ENCODE measurements at regions not wholly inside any gene's neighbourhood (a gene's known extent, or its start where the extent isn't known, plus 50 kb on each side); places are given as distances from the start of the nearest gene placed in this dataset.

DNA sequence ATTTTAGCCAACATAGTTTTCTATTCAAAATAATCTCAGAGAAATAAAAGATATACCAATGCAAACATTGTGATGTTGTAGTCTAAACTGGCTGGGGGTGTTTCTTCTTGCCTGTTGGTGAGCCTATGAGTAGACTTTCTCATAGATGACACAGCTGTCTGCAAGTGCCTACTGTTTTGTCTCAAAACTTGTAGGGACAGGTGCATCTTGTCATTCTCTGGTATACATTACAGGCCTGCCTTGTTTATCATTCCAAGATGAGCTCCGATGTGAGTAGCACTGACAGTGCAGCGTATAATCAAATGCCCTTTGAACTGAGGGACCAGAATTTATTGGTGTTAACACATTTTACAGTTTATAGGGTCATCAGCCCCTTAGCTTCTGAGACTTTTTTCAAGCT lies 353.8 kb downstream of the PRDM5 start:
- Histone ChIP-seq H3K9ac (ENCODE audit: low read depth, low read length) (no peak overlapping the region), H3K4me2 (ENCODE audit: low read depth, low read length) (no peak overlapping the region), H3K23ac (ENCODE audit: low read depth, low read length) (no peak overlapping the region), H3K9me3 (ENCODE audit: control insufficient read depth, insufficient read depth, low read length) (no peaks in the 10 kb centered on the region), H2BK5ac (ENCODE audit: low read depth, low read length, poor library complexity, severe bottlenecking) (no peak overlapping the region), H3K79me1 (ENCODE audit: low read depth in 1 of 2, low read length in 2 of 2) (no peaks in the 10 kb centered on the region), H4K91ac (ENCODE audit: insufficient read depth, low read depth, low read length) (no peak overlapping the region), H3K14ac (replicated peaks; ENCODE audit: low read depth, low read length) (no peak overlapping the region), H2AFZ (replicated peaks; ENCODE audit: low read length, poor library complexity) (no peak overlapping the region), H3K4ac (ENCODE audit: low read depth, low read length) (no peak overlapping the region), H3K4me3 (ENCODE audit: insufficient read depth, low read depth, low read length) (no peak overlapping the region), H3K9me1 (ENCODE audit: insufficient read depth, low read length) (no peaks in the 10 kb centered on the region), H4K20me1 (ENCODE audit: insufficient read depth, low read length) (no peaks in the 10 kb centered on the region), H2BK120ac (ENCODE audit: low read depth, low read length) (no peak overlapping the region), H4K8ac (ENCODE audit: low read depth in 2 of 2, low read length in 2 of 2) (no peak overlapping the region), H2BK15ac (ENCODE audit: low read depth, low read length) (no peak overlapping the region), H3K18ac (ENCODE audit: low read depth, low read length) (no peak overlapping the region), H2BK20ac (ENCODE audit: low read depth, low read length) (no peak overlapping the region), H3K56ac (ENCODE audit: extremely low read depth, insufficient read depth, low read length) (no peak overlapping the region), H3K27ac (ENCODE audit: insufficient read depth, low read length) (no peak overlapping the region), H3K27me3 (ENCODE audit: control insufficient read depth, insufficient read depth, low read length) (no peaks in the 10 kb centered on the region), H3K36me3 (ENCODE audit: control insufficient read depth, insufficient read depth, low read length) (no peaks in the 10 kb centered on the region), H2AK9ac (replicated peaks; ENCODE audit: low read depth, low read length, poor library complexity) (no peak overlapping the region), H4K5ac (ENCODE audit: low read depth, low read length) (no peak overlapping the region), H2AK5ac (ENCODE audit: low read depth, low read length) (no peak overlapping the region), H3K4me1 (ENCODE audit: control insufficient read depth, insufficient read depth, low read length) (no peaks in the 10 kb centered on the region)
- CTCF ChIA-PET = no interaction called here
- POLR2A ChIA-PET (ENCODE audit: unreplicated experiment) = no interaction called here
- ATAC-seq (ENCODE audit: low read depth) (no peak), DNase-seq (no peak)
- dilution Hi-C loops (cut with HindIII; ENCODE audit: low sequenced_read_pairs, unreplicated experiment) = no loop called here
- TF ChIP-seq BHLHE40 (IDR thresholded peaks at IDR 0.05; ENCODE audit: low read depth, low read length) = no peak
- TF ChIP-seq RAD21 (IDR thresholded peaks at IDR 0.05; ENCODE audit: low read length) = no peak
- TF ChIP-seq, protein P1, sequence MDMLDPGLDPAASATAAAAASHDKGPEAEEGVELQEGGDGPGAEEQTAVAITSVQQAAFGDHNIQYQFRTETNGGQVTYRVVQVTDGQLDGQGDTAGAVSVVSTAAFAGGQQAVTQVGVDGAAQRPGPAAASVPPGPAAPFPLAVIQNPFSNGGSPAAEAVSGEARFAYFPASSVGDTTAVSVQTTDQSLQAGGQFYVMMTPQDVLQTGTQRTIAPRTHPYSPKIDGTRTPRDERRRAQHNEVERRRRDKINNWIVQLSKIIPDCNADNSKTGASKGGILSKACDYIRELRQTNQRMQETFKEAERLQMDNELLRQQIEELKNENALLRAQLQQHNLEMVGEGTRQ (IDR thresholded peaks at IDR 0.05; ENCODE audit: low read depth, low read length) = no peak
- TF ChIP-seq MAFK (IDR thresholded peaks at IDR 0.05; ENCODE audit: low read depth, low read length) = no peak
- no peak for TF ChIP-seq FOS (IDR thresholded peaks at IDR 0.05; ENCODE audit: low read depth, low read length)
- no peak for TF ChIP-seq CEBPB (IDR thresholded peaks at IDR 0.05; ENCODE audit: low read depth, low read length)
- no peak for TF ChIP-seq RCOR1 (IDR thresholded peaks at IDR 0.05; ENCODE audit: insufficient replicate concordance, low read length)
- TF ChIP-seq, protein P2, sequence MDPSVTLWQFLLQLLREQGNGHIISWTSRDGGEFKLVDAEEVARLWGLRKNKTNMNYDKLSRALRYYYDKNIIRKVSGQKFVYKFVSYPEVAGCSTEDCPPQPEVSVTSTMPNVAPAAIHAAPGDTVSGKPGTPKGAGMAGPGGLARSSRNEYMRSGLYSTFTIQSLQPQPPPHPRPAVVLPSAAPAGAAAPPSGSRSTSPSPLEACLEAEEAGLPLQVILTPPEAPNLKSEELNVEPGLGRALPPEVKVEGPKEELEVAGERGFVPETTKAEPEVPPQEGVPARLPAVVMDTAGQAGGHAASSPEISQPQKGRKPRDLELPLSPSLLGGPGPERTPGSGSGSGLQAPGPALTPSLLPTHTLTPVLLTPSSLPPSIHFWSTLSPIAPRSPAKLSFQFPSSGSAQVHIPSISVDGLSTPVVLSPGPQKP (IDR thresholded peaks at IDR 0.05; ENCODE audit: borderline replicate concordance, low read depth, low read length) = no peak
- no peak for TF ChIP-seq CHD1 (IDR thresholded peaks at IDR 0.05; ENCODE audit: low read depth, low read length)
- TF ChIP-seq MAZ (IDR thresholded peaks at IDR 0.05; ENCODE audit: borderline replicate concordance, low read depth, low read length) = no peak
- no peak for TF ChIP-seq RFX5 (IDR thresholded peaks at IDR 0.05; ENCODE audit: low read depth, low read length)
- TF ChIP-seq MXI1 (IDR thresholded peaks at IDR 0.05; ENCODE audit: borderline replicate concordance, low read depth, low read length) = no peak
- no peak for TF ChIP-seq POLR2A (IDR thresholded peaks at IDR 0.05; ENCODE audit: low read depth, low read length)
- WGBS, 2 experiments (ENCODE audit: extremely low coverage in 2 of 2, insufficient read length in 1 of 2) = no CpG with 5 or more reads among the region's 2 CpGs
- intact Hi-C loops (cut with micrococcal nuclease) = no loop called here
- no TSS peak for BruUV-seq (replicated peaks)
- in situ Hi-C loops (cut with MboI; ENCODE audit: low sequenced_read_pairs) = no loop called here

Measured in IMR-90 (cell line).